NCI-H2171 treated with DMSO at 0.1 percent for 48 hours (cell line): ENCODE measurements at regions not wholly inside any gene's neighbourhood (a gene's known extent, or its start where the extent isn't known, plus 50 kb on each side); places are given as distances from the start of the nearest gene placed in this dataset.
"Not testable (repeated sequence)": the region's sequence is repeated elsewhere in the genome, so short reads cannot be mapped to it uniquely, and the experiment has no call there.

Experiments used
- DNase-seq: peaks from one replicate; lab custom pipeline; 2025; lab: John Stamatoyannopoulos, UW

- no peak for DNase-seq
Observed at GRCh38 chr5:116740771-116741170, 166.1 kb upstream of the SEMA6A start.

DNA sequence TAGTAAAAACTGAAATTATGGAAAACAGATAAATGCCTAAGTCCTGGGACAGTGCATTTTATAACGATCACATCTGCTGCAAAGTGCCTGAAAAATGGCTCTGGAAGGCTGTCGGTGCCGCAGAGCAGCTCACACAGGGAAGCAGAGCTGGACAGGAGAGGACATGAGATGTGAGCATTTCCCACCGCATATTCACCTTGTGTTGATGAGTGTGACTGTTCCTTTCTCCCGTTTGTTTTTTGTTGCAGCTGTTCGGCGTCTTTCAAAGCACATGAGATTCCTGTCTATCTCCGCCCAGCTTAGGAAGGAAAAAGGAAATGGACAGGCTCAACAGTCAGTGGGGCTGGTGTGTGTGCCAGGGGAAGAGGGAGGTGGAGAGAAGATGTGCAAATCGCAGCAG is 164.9 kb upstream of the SEMA6A start:
- no peak for DNase-seq

DNA sequence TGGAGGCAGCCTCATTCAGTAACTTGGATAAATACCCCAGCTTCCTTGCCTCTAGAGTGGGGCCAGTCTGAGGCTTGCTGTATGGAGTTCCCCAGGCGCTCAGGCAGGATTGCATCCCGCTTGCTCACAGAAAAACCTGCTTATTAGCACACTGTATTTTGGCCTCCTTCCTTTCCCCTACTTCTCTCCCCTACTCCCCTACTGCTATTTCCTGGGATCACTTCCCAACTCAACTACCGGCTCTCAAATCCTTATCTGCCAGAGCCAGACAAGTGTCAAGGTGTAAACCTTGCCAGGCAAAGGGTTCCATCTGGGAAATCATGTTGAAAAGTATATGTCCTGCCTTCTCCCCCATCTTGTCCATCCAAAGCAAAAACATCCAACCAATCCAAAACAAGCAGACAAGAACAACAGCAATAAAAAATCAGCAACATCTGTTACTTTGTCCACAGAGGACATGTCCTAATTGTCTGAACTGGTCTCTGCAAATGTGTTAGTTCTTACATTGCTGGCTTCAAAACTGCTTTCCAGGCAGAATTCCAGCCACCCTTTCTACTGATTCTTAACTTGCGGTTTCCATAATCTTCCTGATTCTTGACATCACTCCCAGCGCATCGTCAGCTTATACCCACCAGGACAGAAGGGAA is 164.1 kb upstream of the SEMA6A start:
- DNase-seq, result no peak

GRCh38 chr5:116738239-116738614 is 163.6 kb upstream of the SEMA6A start:
- DNase-seq, result no peak

- DNase-seq, result no peak
Observed at GRCh38 chr5:116736671-116737070, 162.0 kb upstream of the SEMA6A start.

GRCh38 chr5:116733991-116734975 is 159.7 kb upstream of the SEMA6A start:
- DNase-seq, result no peak

DNA sequence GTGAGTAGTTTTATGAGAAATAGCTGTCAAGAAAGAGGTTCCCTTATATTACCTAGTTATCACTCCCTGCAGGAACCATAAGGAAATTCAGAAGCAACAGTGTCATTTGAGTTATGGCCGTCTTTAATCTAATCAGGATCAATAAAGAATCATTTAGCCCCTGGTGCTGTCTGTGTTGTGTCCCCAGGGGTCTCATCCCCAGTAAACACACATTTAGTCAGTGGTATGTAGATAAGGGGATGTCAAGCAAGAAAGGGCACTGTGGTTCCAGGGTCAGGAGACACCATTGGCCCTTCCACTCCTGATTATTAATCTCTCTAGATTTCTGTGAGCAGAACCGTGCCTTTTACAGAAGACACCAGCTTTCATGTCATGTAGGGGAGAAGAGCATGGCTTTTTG is 158.0 kb upstream of the SEMA6A start:
- DNase-seq, result no peak

DNA sequence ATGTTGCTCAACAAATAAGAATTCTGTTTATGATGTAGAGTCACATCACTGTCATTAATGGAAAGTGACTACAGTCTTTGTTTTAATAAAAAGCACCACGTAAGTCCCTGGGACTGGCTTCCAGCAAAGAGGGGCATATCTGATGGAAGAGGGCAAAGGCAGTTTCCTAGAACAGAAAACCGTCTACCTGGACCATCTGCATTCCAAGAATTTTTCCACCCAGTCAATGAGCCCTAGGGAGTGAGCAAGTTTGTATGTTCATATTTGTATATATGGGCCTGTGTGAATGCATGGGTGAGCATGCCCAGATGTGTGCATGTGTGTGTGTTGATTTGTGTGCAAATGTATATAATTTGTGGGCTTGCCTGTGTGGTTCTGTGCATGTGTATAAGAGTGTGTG is 156.8 kb upstream of the SEMA6A start:
- DNase-seq, result no peak

- no peak for DNase-seq
Observed at GRCh38 chr5:116730706-116731105, 156.1 kb upstream of the SEMA6A start.

GRCh38 chr5:116730185-116730584 is 155.6 kb upstream of the SEMA6A start:
- no peak for DNase-seq

DNA sequence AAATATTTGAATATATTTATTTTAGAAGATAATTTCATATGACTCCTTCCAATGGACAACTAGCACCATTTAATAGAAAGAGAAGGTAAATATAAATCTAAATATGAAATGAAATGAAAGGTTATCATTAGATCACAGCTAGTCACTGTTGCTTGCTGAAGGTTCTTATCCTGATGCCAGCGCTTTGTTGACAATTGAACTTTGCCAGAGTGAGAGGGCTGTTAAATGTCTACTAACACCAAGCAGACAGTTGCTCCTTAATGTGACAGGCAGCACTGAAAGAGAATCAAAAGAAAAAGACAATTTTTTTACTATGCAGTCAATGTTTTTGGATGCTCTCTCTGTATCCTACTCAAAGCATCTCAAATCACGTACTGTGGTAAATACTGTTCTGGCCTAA is 152.6 kb upstream of the SEMA6A start:
- DNase-seq, result no peak

DNA sequence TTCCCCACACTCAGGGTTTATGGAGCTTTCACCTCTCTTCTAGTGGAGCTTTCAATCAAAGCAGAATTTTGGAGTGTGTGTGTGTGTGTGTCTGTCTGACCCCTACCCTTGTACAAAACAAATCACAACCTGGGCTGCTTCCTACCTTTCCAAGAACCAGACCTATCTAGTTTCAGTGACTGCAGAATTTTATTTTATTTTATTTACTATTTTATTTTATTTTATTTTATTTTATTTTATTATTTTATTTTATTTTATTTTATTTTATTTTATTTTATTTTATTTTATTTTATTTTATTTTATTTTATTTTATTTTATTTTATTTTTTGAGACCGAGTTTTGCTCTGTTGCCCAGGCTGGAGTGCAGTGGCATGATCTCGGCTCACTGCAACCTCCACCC is 151.6 kb upstream of the SEMA6A start:
- DNase-seq, result not testable (repeated sequence)

DNA sequence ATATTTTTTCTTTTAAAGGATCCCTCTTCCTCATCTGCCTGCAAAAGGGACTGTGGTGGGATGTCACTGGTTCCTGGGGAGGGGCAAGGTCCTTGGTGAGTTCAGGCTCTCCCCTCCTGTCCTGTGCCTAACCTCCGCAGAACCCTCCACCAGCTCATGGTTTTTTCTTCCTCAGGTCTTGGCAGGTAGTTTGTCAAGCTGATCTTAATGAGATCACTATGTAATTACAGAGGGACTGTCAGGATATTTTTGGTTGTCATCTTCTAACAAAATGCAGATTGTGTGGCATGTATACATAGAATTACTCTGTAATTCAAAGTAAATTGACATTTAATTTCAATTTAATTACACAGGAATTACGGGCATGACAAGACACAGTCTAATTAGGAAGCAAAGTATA is 150.3 kb upstream of the SEMA6A start:
- no peak for DNase-seq

GRCh38 chr5:116722651-116723050 is 148.0 kb upstream of the SEMA6A start:
- no peak for DNase-seq

DNA sequence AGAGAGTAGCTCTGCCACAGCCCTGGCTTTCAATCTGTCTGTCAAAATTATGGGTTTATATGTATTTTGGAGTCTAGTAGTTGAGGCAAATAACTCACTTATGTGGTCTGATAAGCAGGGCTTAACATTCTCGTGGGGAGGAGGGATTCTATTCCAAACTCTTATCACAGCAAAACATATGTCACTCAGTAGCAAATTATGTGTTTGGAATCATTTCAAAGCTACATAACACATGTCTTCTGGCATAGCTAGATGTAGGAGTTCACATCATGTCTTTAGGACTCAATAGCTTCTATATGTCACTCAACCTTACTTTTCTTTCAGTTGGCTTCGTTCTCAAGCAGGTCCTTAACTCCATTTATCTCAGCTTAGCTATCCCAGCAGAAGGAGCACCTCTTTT is 144.5 kb upstream of the SEMA6A start:
- DNase-seq, result no peak

DNA sequence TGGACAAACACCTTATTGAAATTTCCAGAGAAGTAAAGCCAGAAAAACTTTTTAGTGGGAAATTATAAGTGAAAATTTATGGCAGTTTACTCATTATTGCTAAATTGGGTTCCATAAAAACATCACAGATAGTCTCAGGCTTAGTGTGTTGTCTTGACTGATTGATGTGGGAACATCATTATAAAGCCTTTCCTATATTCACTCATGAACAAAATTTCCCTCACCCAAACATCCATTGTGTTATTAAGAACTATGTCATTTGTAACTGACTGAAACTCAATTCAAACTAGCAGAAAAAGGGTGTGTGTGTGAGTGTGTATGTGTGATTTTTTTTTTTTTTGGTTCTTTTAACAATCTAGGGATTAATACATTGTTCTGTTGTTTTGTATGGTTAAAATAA is 143.7 kb upstream of the SEMA6A start:
- no peak for DNase-seq

- DNase-seq, result no peak
Observed at GRCh38 chr5:116709082-116709481, 134.5 kb upstream of the SEMA6A start.

GRCh38 chr5:116705121-116705519 is 130.5 kb upstream of the SEMA6A start:
- DNase-seq, result not testable (repeated sequence)

GRCh38 chr5:116703941-116704340 is 129.3 kb upstream of the SEMA6A start:
- DNase-seq, result no peak

DNA sequence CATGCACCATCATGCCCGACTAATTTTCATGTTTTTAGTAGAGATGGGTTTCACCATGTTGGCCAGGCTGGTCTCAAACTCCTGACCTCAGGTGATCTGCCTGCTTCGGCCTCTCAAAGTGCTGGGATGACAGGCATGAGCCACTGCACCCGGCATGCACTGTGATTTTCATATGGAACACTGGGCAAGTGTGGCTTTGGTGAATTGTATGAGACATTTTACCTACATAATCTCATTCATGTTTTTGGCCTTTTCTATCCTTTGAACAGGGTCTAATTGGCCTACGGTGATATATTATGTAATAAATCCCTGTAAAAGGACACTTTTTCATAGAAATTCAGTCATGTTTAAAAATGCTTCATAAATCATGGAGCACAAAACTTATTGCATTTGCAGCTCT is 128.7 kb upstream of the SEMA6A start:
- DNase-seq, result no peak

- no peak for DNase-seq
Observed at GRCh38 chr5:116702776-116703175, 128.2 kb upstream of the SEMA6A start.

GRCh38 chr5:116699332-116699731 is 124.7 kb upstream of the SEMA6A start:
- DNase-seq, result no peak

GRCh38 chr5:116696366-116696765 is 121.7 kb upstream of the SEMA6A start:
- DNase-seq, result no peak
